ENCODE measurements at regions not wholly inside any gene's neighbourhood (a gene's known extent, or its start where the extent isn't known, plus 50 kb on each side); places are given as distances from the start of the nearest gene placed in this dataset.

GRCh38 chr18:57954935-57955334, 89.1 kb upstream of the NEDD4L start:
- intact Hi-C loops (cut with DNase I): no loop called here
- DNase-seq: no peak
- Histone ChIP-seq H3K27me3 (no peaks in the 10 kb centered on the region), H3K4me1 (replicated peaks in 1 of 2) (no peaks in the 10 kb centered on the region), H3K27ac (no peak overlapping the region), H3K36me3 (replicated peaks in 1 of 2) (no peaks in the 10 kb centered on the region), H3K4me3 (no peak overlapping the region), H3K9me3 (replicated peaks in 1 of 3) (no peaks in the 10 kb centered on the region)
- WGBS, 4 donors: 84 to 94% (median 89%) methylated on average over 4 of the region's 4 CpGs
- TF ChIP-seq CTCF (IDR thresholded peaks at IDR 0.05) (no peak), POLR2A (IDR thresholded peaks at IDR 0.05) (no peak)

GRCh38 chr18:57953883-57954282, 90.1 kb upstream of the NEDD4L start:
- no peak overlapping the region for H3K27ac ChIP-seq
- no peak for DNase-seq
- no peaks in the 10 kb centered on the region for H3K4me1 ChIP-seq (replicated peaks in 1 of 2)
- intact Hi-C loops (cut with DNase I): no loop called here
- H3K4me3 ChIP-seq: no peak overlapping the region
- no peaks in the 10 kb centered on the region for H3K9me3 ChIP-seq (replicated peaks in 1 of 3)
- H3K27me3 ChIP-seq: no peaks in the 10 kb centered on the region
- 76 to 87% (median 81%) methylated on average over 5 of the region's 5 CpGs for WGBS, 4 donors
- TF ChIP-seq POLR2A (IDR thresholded peaks at IDR 0.05) (no peak), CTCF (IDR thresholded peaks at IDR 0.05) (no peak)
- H3K36me3 ChIP-seq (replicated peaks in 1 of 2): no peaks in the 10 kb centered on the region

- no peaks in the 10 kb centered on the region for H3K4me1 ChIP-seq (replicated peaks in 1 of 2)
- no peaks in the 10 kb centered on the region for H3K9me3 ChIP-seq (replicated peaks in 1 of 3)
- H3K36me3 ChIP-seq (replicated peaks in 1 of 2): no peaks in the 10 kb centered on the region
- H3K27me3 ChIP-seq: no peaks in the 10 kb centered on the region
- intact Hi-C loops (cut with DNase I): no loop called here
- no peak for DNase-seq
- WGBS, 4 donors: 65 to 77% (median 71%) methylated on average over 10 of the region's 10 CpGs
- H3K4me3 ChIP-seq: no peak overlapping the region
- H3K27ac ChIP-seq: no peak overlapping the region
- TF ChIP-seq POLR2A (IDR thresholded peaks at IDR 0.05) (no peak), CTCF (IDR thresholded peaks at IDR 0.05) (no peak)
These were observed 91.8 kb upstream of the NEDD4L start for GRCh38 chr18:57951999-57952774.

GRCh38 chr18:57951117-57951796, 92.8 kb upstream of the NEDD4L start:
- H3K27me3 ChIP-seq: no peaks in the 10 kb centered on the region
- 87 to 92% (median 89%) methylated on average over 8 of the region's 8 CpGs for WGBS, 4 donors
- H3K36me3 ChIP-seq (replicated peaks in 1 of 2): no peaks in the 10 kb centered on the region
- no peak overlapping the region for H3K4me3 ChIP-seq
- no peak overlapping the region for H3K27ac ChIP-seq
- H3K9me3 ChIP-seq (replicated peaks in 1 of 3): no peaks in the 10 kb centered on the region
- intact Hi-C loops (cut with DNase I): no loop called here
- no peak for TF ChIP-seq POLR2A (IDR thresholded peaks at IDR 0.05)
- no peak for TF ChIP-seq CTCF (IDR thresholded peaks at IDR 0.05)
- no peaks in the 10 kb centered on the region for H3K4me1 ChIP-seq (replicated peaks in 1 of 2)
- DNase-seq: no peak
